ENCODE measurements at regions not wholly inside any gene's neighbourhood (a gene's known extent, or its start where the extent isn't known, plus 50 kb on each side); places are given as distances from the start of the nearest gene placed in this dataset.

GRCh38 chr1:73862355-73862754, 335.6 kb downstream of the LRRIQ3 start:
- TF ChIP-seq CTCF (IDR thresholded peaks at IDR 0.05; ENCODE audit: insufficient read depth, low read length), result no peak
- H3K4me3 ChIP-seq (ENCODE audit: low read depth, low read length), result no peak overlapping the region
- DNase-seq (ENCODE audit: low read depth), result no peak

GRCh38 chr1:73860421-73860950, 337.5 kb downstream of the LRRIQ3 start:
- DNase-seq (ENCODE audit: low read depth), result no peak
- H3K4me3 ChIP-seq (ENCODE audit: low read depth, low read length), result no peak overlapping the region
- TF ChIP-seq CTCF (IDR thresholded peaks at IDR 0.05; ENCODE audit: insufficient read depth, low read length), result no peak

DNA sequence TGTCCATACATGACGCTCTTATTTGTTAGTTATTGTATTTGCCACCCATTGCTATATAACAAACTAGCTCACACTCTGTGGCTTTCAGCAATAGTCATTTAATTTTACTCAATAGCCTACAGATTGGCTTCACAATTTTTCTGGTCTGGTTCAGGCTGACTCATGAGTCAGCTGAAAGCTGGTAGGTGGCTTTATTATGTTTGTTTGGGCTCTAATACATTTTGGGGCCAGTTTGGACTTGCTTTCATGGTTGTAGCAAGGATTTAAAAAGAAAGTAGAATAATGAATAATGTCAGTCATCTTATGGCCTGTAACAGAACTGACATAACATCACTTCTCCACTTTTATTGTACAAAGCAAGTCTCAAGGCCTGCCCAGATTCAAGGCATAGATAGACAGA, 338.7 kb downstream of the LRRIQ3 start:
- DNase-seq (ENCODE audit: low read depth), result no peak
- H3K4me3 ChIP-seq (ENCODE audit: low read depth, low read length), result no peak overlapping the region
- no peak for TF ChIP-seq CTCF (IDR thresholded peaks at IDR 0.05; ENCODE audit: insufficient read depth, low read length)

DNA sequence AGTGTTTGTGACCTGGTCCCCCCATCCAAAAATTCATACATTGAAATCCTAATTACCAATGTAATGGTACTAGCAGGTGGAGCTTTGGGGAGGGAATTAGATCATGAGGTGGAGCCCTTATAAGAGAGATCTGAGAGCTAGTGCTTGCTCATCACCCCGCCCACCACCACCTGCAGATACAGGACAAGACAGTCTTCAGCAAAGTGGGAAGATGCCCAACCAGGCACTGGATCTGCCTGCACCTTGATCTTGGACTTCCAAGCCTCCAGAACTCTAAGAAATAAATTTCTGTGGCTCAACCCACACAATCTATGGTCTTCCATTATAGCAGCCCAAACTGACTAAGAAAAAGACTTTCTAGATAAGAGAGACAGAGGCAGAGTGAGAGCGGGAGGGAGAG, 343.4 kb downstream of the LRRIQ3 start:
- no peak for TF ChIP-seq CTCF (IDR thresholded peaks at IDR 0.05; ENCODE audit: insufficient read depth, low read length)
- H3K4me3 ChIP-seq (ENCODE audit: low read depth, low read length), result no peak overlapping the region
- DNase-seq (ENCODE audit: low read depth), result no peak

DNA sequence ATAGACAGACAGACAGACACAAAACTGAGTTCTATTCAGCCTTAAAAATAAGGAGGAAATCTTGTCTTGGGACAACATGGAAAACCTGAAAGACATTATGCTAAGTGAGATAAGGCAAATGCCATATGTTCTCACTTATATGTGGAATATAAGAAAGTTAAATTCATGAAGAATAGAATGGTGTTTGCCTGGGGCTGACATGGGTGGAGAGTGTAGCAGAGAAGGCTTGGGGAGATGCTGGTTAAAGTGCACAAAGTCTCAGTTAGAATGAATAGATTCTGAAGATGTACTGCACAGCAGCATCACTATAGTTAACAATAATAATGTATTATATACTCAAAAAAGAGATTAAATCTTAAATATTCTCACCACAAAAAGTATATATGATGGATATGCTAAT, 355.5 kb downstream of the LRRIQ3 start:
- no peak for TF ChIP-seq CTCF (IDR thresholded peaks at IDR 0.05; ENCODE audit: insufficient read depth, low read length)
- DNase-seq (ENCODE audit: low read depth), result no peak
- H3K4me3 ChIP-seq (ENCODE audit: low read depth, low read length), result no peak overlapping the region

GRCh38 chr1:73839922-73840321, 358.1 kb downstream of the LRRIQ3 start:
- peak; percentile 10 for DNase-seq (ENCODE audit: low read depth)
- TF ChIP-seq CTCF (IDR thresholded peaks at IDR 0.05; ENCODE audit: insufficient read depth, low read length), result peak; percentile 10
- no peak overlapping the region for H3K4me3 ChIP-seq (ENCODE audit: low read depth, low read length)

Measured in fibroblast of the aortic adventitia (primary cell).